ENCODE measurements at regions not wholly inside any gene's neighbourhood (a gene's known extent, or its start where the extent isn't known, plus 50 kb on each side); places are given as distances from the start of the nearest gene placed in this dataset.

- Mint-ChIP-seq H3K4me3 (no peak overlapping the region), H3K27me3 (no peaks in the 10 kb centered on the region), H3K4me1 (ENCODE audit: unreplicated experiment) (no peaks in the 10 kb centered on the region), H3K9me3 (no peaks in the 10 kb centered on the region), H3K27ac (no peak overlapping the region), H3K36me3 (no peaks in the 10 kb centered on the region)
- no peak for DNase-seq (ENCODE audit: extremely low spot score, unreplicated experiment)
- TF ChIP-seq CTCF (conservative IDR thresholded peaks at IDR 0.05): no peak
These were observed 58.6 kb upstream of the NYAP2 start for GRCh38 chr2:225340923-225341322.

- Mint-ChIP-seq H3K36me3 (no peaks in the 10 kb centered on the region), H3K27ac (no peak overlapping the region), H3K27me3 (no peaks in the 10 kb centered on the region), H3K4me3 (no peak overlapping the region), H3K4me1 (ENCODE audit: unreplicated experiment) (no peaks in the 10 kb centered on the region), H3K9me3 (no peaks in the 10 kb centered on the region)
- no peak for TF ChIP-seq CTCF (conservative IDR thresholded peaks at IDR 0.05)
- no peak for DNase-seq (ENCODE audit: extremely low spot score, unreplicated experiment)
These were observed 62.3 kb upstream of the NYAP2 start for GRCh38 chr2:225337183-225337582.

GRCh38 chr2:225334514-225334913, 65.0 kb upstream of the NYAP2 start:
- no peak overlapping the region for H3K27ac Mint-ChIP-seq
- no peaks in the 10 kb centered on the region for H3K9me3 Mint-ChIP-seq
- H3K4me3 Mint-ChIP-seq: no peak overlapping the region
- H3K27me3 Mint-ChIP-seq: no peaks in the 10 kb centered on the region
- no peak for TF ChIP-seq CTCF (conservative IDR thresholded peaks at IDR 0.05)
- no peak for DNase-seq (ENCODE audit: extremely low spot score, unreplicated experiment)
- no peaks in the 10 kb centered on the region for H3K4me1 Mint-ChIP-seq (ENCODE audit: unreplicated experiment)
- no peaks in the 10 kb centered on the region for H3K36me3 Mint-ChIP-seq

- Mint-ChIP-seq H3K27me3 (no peaks in the 10 kb centered on the region), H3K4me1 (ENCODE audit: unreplicated experiment) (no peaks in the 10 kb centered on the region), H3K36me3 (no peaks in the 10 kb centered on the region), H3K4me3 (no peak overlapping the region), H3K27ac (no peak overlapping the region), H3K9me3 (no peaks in the 10 kb centered on the region)
- no peak for DNase-seq (ENCODE audit: extremely low spot score, unreplicated experiment)
- no peak for TF ChIP-seq CTCF (conservative IDR thresholded peaks at IDR 0.05)
These were observed 71.3 kb upstream of the NYAP2 start for GRCh38 chr2:225328192-225328591.

- H3K27ac Mint-ChIP-seq: no peak overlapping the region
- H3K27me3 Mint-ChIP-seq: no peaks in the 10 kb centered on the region
- DNase-seq (ENCODE audit: extremely low spot score, unreplicated experiment): no peak
- H3K4me1 Mint-ChIP-seq (ENCODE audit: unreplicated experiment): no peaks in the 10 kb centered on the region
- H3K9me3 Mint-ChIP-seq: no peaks in the 10 kb centered on the region
- no peak overlapping the region for H3K4me3 Mint-ChIP-seq
- no peak for TF ChIP-seq CTCF (conservative IDR thresholded peaks at IDR 0.05)
- no peaks in the 10 kb centered on the region for H3K36me3 Mint-ChIP-seq
These were observed 72.5 kb upstream of the NYAP2 start for GRCh38 chr2:225326969-225327368.

- DNase-seq (ENCODE audit: extremely low spot score, unreplicated experiment): no peak
- H3K27me3 Mint-ChIP-seq: no peaks in the 10 kb centered on the region
- no peaks in the 10 kb centered on the region for H3K36me3 Mint-ChIP-seq
These were observed 79.6 kb upstream of the NYAP2 start for GRCh38 chr2:225319872-225320271.

More at GRCh38 chr2:225319872-225320271, 79.6 kb upstream of the NYAP2 start:
- Mint-ChIP-seq H3K4me3 (no peak overlapping the region), H3K27ac (no peak overlapping the region), H3K9me3 (no peaks in the 10 kb centered on the region), H3K4me1 (ENCODE audit: unreplicated experiment) (no peaks in the 10 kb centered on the region)
- TF ChIP-seq CTCF (conservative IDR thresholded peaks at IDR 0.05): no peak
